ENCODE measurements at regions not wholly inside any gene's neighbourhood (a gene's known extent, or its start where the extent isn't known, plus 50 kb on each side); places are given as distances from the start of the nearest gene placed in this dataset.

DNA sequence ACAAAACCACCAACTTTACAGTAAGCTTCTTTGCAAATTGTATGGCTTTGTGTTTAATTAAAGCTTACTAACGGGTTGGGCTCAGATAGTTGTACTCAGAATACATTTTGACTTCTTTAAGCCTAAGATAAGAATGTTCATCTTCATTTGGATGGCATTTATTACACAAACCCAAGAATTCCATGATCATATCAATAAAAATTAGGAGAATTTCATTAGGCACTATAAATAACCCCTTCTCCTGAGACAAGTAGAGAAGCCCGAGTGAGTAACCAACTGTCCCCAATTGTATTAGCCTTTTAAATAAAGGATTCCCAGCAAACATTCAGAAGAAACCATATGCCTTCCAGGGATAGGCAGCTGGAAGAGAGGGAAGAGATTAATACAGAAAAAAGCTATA is 504.7 kb downstream of the KCNJ2 start:
- no peaks in the 10 kb centered on the region for H3F3A ChIP-seq (ENCODE audit: insufficient read depth, low read depth)
- CTCF ChIA-PET = interaction anchor here (0.7 kb wide), 1 partner anchor 50 kb away, joined by 3 read pairs; no protein-coding TSS in a partner anchor

DNA sequence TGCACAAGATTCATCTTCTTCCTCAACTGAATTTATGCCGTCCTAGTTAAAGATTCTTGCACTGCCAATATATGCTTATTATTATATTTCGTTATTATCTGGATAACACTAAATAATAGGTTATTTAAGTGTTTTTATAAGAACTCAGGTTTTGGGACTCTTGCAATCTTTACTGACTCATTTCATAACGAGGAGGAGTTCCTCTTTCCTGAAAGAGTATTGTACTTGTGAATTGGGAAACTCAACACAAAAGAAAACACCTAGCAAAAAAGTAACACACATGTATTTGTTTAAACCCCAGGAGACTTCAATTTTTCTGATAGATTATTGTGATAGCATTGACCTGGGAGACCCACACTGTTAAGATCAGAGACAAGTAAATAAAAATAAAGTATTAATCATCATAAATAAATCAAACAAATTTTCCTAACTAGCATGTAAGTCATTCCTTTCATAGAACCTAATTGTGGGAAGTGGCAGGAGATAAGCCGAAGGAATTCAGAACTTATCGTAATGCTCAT is 505.8 kb downstream of the KCNJ2 start:
- Histone ChIP-seq H3K27me3 (ENCODE audit: insufficient read depth, low read depth) (no peaks in the 10 kb centered on the region), H3K27ac (no peak overlapping the region), H2AFZ (no peak overlapping the region), H3F3A (ENCODE audit: insufficient read depth, low read depth) (no peaks in the 10 kb centered on the region), H3K4me1 (replicated peaks; ENCODE audit: insufficient read depth) (no peaks in the 10 kb centered on the region), H3K36me3 (ENCODE audit: low read depth) (no peaks in the 10 kb centered on the region), H3K4me2 (no peak overlapping the region), H4K20me1 (ENCODE audit: insufficient read depth) (no peaks in the 10 kb centered on the region), H3K9me3 (ENCODE audit: insufficient read depth, low read depth) (no peaks in the 10 kb centered on the region), H3K4me3 (no peak overlapping the region), H3K79me2 (ENCODE audit: low read depth) (no peaks in the 10 kb centered on the region), H3K9me2 (ENCODE audit: insufficient read depth) (no peaks in the 10 kb centered on the region)
- intact Hi-C loops (cut with micrococcal nuclease; ENCODE audit: unreplicated experiment) = no loop called here
- DNase-seq = no peak
- no TSS peak for BruUV-seq (replicated peaks)
- ChIA-PET POLR2A (ENCODE audit: unreplicated experiment) (no interaction called here), CTCF (no interaction called here)
- TF ChIP-seq, protein P1, sequence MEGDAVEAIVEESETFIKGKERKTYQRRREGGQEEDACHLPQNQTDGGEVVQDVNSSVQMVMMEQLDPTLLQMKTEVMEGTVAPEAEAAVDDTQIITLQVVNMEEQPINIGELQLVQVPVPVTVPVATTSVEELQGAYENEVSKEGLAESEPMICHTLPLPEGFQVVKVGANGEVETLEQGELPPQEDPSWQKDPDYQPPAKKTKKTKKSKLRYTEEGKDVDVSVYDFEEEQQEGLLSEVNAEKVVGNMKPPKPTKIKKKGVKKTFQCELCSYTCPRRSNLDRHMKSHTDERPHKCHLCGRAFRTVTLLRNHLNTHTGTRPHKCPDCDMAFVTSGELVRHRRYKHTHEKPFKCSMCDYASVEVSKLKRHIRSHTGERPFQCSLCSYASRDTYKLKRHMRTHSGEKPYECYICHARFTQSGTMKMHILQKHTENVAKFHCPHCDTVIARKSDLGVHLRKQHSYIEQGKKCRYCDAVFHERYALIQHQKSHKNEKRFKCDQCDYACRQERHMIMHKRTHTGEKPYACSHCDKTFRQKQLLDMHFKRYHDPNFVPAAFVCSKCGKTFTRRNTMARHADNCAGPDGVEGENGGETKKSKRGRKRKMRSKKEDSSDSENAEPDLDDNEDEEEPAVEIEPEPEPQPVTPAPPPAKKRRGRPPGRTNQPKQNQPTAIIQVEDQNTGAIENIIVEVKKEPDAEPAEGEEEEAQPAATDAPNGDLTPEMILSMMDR (conservative IDR thresholded peaks at IDR 0.05) = no peak
- no peak for TF ChIP-seq EZH2 (IDR thresholded peaks at IDR 0.05; ENCODE audit: low read depth)

More for the DNA sequence above, 504.7 kb downstream of the KCNJ2 start:
- TF ChIP-seq EZH2 (IDR thresholded peaks at IDR 0.05; ENCODE audit: low read depth) = no peak
- TF ChIP-seq, protein P1 (conservative IDR thresholded peaks at IDR 0.05) = no peak
- Histone ChIP-seq H3K4me2 (no peak overlapping the region), H2AFZ (no peak overlapping the region), H3K4me3 (no peak overlapping the region), H3K9me3 (ENCODE audit: insufficient read depth, low read depth) (no peaks in the 10 kb centered on the region), H3K9me2 (ENCODE audit: insufficient read depth) (no peaks in the 10 kb centered on the region), H4K20me1 (ENCODE audit: insufficient read depth) (no peaks in the 10 kb centered on the region), H3K4me1 (replicated peaks; ENCODE audit: insufficient read depth) (no peaks in the 10 kb centered on the region), H3K36me3 (ENCODE audit: low read depth) (no peaks in the 10 kb centered on the region), H3K27me3 (ENCODE audit: insufficient read depth, low read depth) (no peaks in the 10 kb centered on the region), H3K27ac (no peak overlapping the region), H3K79me2 (ENCODE audit: low read depth) (no peaks in the 10 kb centered on the region)
- POLR2A ChIA-PET (ENCODE audit: unreplicated experiment) = no interaction called here
- DNase-seq = no peak
- intact Hi-C loops (cut with micrococcal nuclease; ENCODE audit: unreplicated experiment) = no loop called here
- no TSS peak for BruUV-seq (replicated peaks)

DNA sequence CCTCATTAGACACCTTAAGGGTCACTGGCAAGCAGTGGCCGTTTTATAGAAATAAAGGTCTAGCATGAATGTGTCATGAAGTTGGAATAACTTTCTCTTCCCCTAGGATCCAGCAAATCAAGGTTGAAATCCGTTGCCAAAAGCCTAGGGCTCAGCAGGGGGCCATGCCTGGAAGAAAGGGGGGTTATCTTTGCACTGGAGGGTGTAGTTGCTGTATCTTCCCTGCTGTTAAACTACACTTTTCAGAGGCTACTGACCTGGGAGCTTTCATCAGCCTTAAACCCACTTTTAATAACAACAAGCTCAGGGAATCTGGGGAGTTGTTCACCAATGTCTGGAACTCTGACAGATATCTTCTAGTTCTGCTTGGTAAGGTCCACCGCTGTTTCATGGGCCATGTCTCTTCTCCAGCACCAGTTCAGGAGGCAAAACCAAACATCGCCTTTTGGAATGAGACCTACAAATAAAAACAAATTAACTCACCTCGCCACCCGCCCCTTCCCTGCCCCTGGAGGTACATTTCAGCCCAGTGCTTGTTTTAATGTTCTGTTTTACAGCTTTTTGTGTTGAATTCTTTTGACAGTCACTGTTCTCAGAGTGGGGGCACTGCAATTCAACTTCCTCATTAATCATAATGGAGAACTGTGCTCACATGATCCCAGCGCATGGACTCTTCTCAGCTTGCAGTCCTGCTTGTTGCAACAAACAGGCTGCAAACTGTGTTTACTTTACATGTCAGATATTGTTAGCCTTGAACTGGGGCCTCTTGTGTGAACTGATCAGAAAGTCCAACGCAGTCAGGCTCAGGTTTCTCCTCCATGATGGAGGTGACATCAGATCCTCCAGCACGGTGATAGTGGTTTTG is 508.7 kb downstream of the KCNJ2 start:
- intact Hi-C loops (cut with micrococcal nuclease; ENCODE audit: unreplicated experiment) = no loop called here
- no peaks in the 10 kb centered on the region for H3K4me1 ChIP-seq (replicated peaks; ENCODE audit: insufficient read depth)
- no peaks in the 10 kb centered on the region for H3K27me3 ChIP-seq (ENCODE audit: insufficient read depth, low read depth)
- no peak overlapping the region for H3K4me2 ChIP-seq
- TF ChIP-seq EZH2 (IDR thresholded peaks at IDR 0.05; ENCODE audit: low read depth) = no peak
- TF ChIP-seq, protein P1 (conservative IDR thresholded peaks at IDR 0.05) = no peak
- no peak for DNase-seq
- H2AFZ ChIP-seq = no peak overlapping the region
- H3K79me2 ChIP-seq (ENCODE audit: low read depth) = no peaks in the 10 kb centered on the region
- CTCF ChIA-PET = no interaction called here
- POLR2A ChIA-PET (ENCODE audit: unreplicated experiment) = no interaction called here
- H3K36me3 ChIP-seq (ENCODE audit: low read depth) = no peaks in the 10 kb centered on the region
- no peaks in the 10 kb centered on the region for H4K20me1 ChIP-seq (ENCODE audit: insufficient read depth)
- H3K9me3 ChIP-seq (ENCODE audit: insufficient read depth, low read depth) = no peaks in the 10 kb centered on the region
- H3K4me3 ChIP-seq = no peak overlapping the region
- no peaks in the 10 kb centered on the region for H3K9me2 ChIP-seq (ENCODE audit: insufficient read depth)
- no peaks in the 10 kb centered on the region for H3F3A ChIP-seq (ENCODE audit: insufficient read depth, low read depth)
- H3K27ac ChIP-seq = no peak overlapping the region
- no TSS peak for BruUV-seq (replicated peaks)

All from PC-9 (cell line).